Endodermal cell (in vitro differentiated cells): ENCODE measurements at regions not wholly inside any gene's neighbourhood (a gene's known extent, or its start where the extent isn't known, plus 50 kb on each side); places are given as distances from the start of the nearest gene placed in this dataset.

Experiments
- DNase-seq: peaks from one replicate; pipeline ENCODE4 v3.0.0-alpha.2; 2017
- H3K27ac ChIP-seq: 2 replicates; pipeline ENCODE4 v1.5.1; 2013; ENCODE audit warnings: mild to moderate bottlenecking, low read depth, low read length, moderate library complexity
- H3K27me3 ChIP-seq: 2 replicates; pipeline ENCODE4 v1.6.1; 2013; ENCODE audit warnings: mild to moderate bottlenecking, low read length, moderate library complexity; ENCODE audit not compliant: insufficient read depth, control insufficient read depth, poor library complexity, severe bottlenecking
- H3K36me3 ChIP-seq: 2 replicates; pipeline ENCODE4 v1.7.0; 2013; ENCODE audit warnings: mild to moderate bottlenecking, low read length, moderate library complexity; ENCODE audit not compliant: control insufficient read depth, insufficient read depth
- H3K4me1 ChIP-seq: one replicate; pipeline ENCODE4 v1.7.0; 2013; ENCODE audit warnings: low read length; ENCODE audit not compliant: control insufficient read depth, insufficient read depth
- H3K4me3 ChIP-seq: 2 replicates; pipeline ENCODE4 v1.5.1; 2013; ENCODE audit warnings: mild to moderate bottlenecking, low read length, moderate library complexity
- H3K9ac ChIP-seq: 2 replicates; pipeline ENCODE4 v1.6.1; 2013; ENCODE audit warnings: mild to moderate bottlenecking, low read length, moderate library complexity; ENCODE audit not compliant: poor library complexity, severe bottlenecking; ENCODE audit errors: extremely low read depth
- H3K9me3 ChIP-seq: 2 replicates; pipeline ENCODE4 v1.6.1; 2013; ENCODE audit warnings: mild to moderate bottlenecking, low read length, moderate library complexity; ENCODE audit not compliant: control insufficient read depth
- H3K27ac Mint-ChIP-seq: 2 replicates; pipeline ENCODE4 v1.8.0; 2020; ENCODE audit warnings: mixed read lengths
- H3K27me3 Mint-ChIP-seq: 2 replicates; pipeline ENCODE4 v1.8.0; 2021; ENCODE audit warnings: mild to moderate bottlenecking, mixed read lengths; ENCODE audit not compliant: insufficient read depth
- H3K36me3 Mint-ChIP-seq: 2 replicates; pipeline ENCODE4 v1.8.0; 2020; ENCODE audit warnings: low read depth, mixed read lengths
- H3K4me1 Mint-ChIP-seq: 2 replicates; pipeline ENCODE4 v1.8.0; 2020; ENCODE audit warnings: mixed read lengths
- H3K4me3 Mint-ChIP-seq: 2 replicates; pipeline ENCODE4 v1.8.0; 2020; ENCODE audit warnings: mild to moderate bottlenecking, moderate library complexity, mixed read lengths
- H3K9me3 Mint-ChIP-seq: 2 replicates; pipeline ENCODE4 v1.8.0; 2020; ENCODE audit warnings: mild to moderate bottlenecking, mixed read lengths
- CTCF ChIP-seq: fragments of 200-600 bp; sonication (generic); conservative IDR thresholded peaks from 2 replicates; pipeline ENCODE4 v1.5.0; 2021; ENCODE audit warnings: antibody characterized with exemption, mild to moderate bottlenecking
- WGBS, 2 experiments: methylation state at CpG; one replicate each; pipeline versions ENCODE4 v1.1.5 to v1.1.7; 2013; ENCODE audit warnings: missing lambda C conversion rate in 2 of 2, mixed read lengths in 1 of 2; ENCODE audit not compliant: insufficient coverage in 1 of 2, insufficient read length in 1 of 2; 5-methylcytosine and 5-hydroxymethylcytosine counted together

GRCh38 chr20:52532674-52533073 lies 341.1 kb upstream of the ZFP64 start:
- H3K9ac ChIP-seq: no peak overlapping the region
- Mint-ChIP-seq H3K4me1 (no peaks in the 10 kb centered on the region), H3K36me3 (no peaks in the 10 kb centered on the region), H3K9me3 (peaks cover 4% of the 10 kb centered on the region), H3K4me3 (no peak overlapping the region), H3K27me3 (no peaks in the 10 kb centered on the region), H3K27ac (no peak overlapping the region)
- no peak for DNase-seq
- no peaks in the 10 kb centered on the region for H3K36me3 ChIP-seq
- no peaks in the 10 kb centered on the region for H3K27me3 ChIP-seq
- no peak overlapping the region for H3K4me3 ChIP-seq
- no peak overlapping the region for H3K27ac ChIP-seq
- TF ChIP-seq CTCF: no peak
- H3K9me3 ChIP-seq: no peaks in the 10 kb centered on the region
- 93 to 100% methylated on average over 5 of the region's 5 CpGs for WGBS, 2 experiments
- no peaks in the 10 kb centered on the region for H3K4me1 ChIP-seq

GRCh38 chr20:52530571-52530970 lies 339.0 kb upstream of the ZFP64 start:
- Mint-ChIP-seq H3K36me3 (no peaks in the 10 kb centered on the region), H3K4me1 (no peaks in the 10 kb centered on the region), H3K4me3 (no peak overlapping the region), H3K27me3 (no peaks in the 10 kb centered on the region), H3K27ac (no peak overlapping the region), H3K9me3 (peaks cover 4% of the 10 kb centered on the region)
- H3K27me3 ChIP-seq: no peaks in the 10 kb centered on the region
- DNase-seq: no peak
- no peak for TF ChIP-seq CTCF
- no peak overlapping the region for H3K27ac ChIP-seq
- no peaks in the 10 kb centered on the region for H3K4me1 ChIP-seq
- 97% methylated on average over 1 of the region's 1 CpG; no CpG with 5 or more reads in 1 of the 2 experiments for WGBS, 2 experiments
- H3K9ac ChIP-seq: no peak overlapping the region
- H3K9me3 ChIP-seq: no peaks in the 10 kb centered on the region
- no peaks in the 10 kb centered on the region for H3K36me3 ChIP-seq
- no peak overlapping the region for H3K4me3 ChIP-seq

GRCh38 chr20:52529826-52530225 lies 338.2 kb upstream of the ZFP64 start:
- no peak overlapping the region for H3K27ac Mint-ChIP-seq
- no peaks in the 10 kb centered on the region for H3K36me3 Mint-ChIP-seq
- no peak for TF ChIP-seq CTCF

More at GRCh38 chr20:52529826-52530225, 338.2 kb upstream of the ZFP64 start:
- no peaks in the 10 kb centered on the region for H3K9me3 ChIP-seq
- peaks cover 4% of the 10 kb centered on the region for H3K9me3 Mint-ChIP-seq
- no peaks in the 10 kb centered on the region for H3K4me1 ChIP-seq
- H3K4me3 ChIP-seq: no peak overlapping the region
- no peak overlapping the region for H3K27ac ChIP-seq
- H3K36me3 ChIP-seq: no peaks in the 10 kb centered on the region
- no peak for DNase-seq
- no peaks in the 10 kb centered on the region for H3K27me3 ChIP-seq
- no peaks in the 10 kb centered on the region for H3K27me3 Mint-ChIP-seq
- 91 to 96% methylated on average over 7 of the region's 7 CpGs for WGBS, 2 experiments
- H3K4me1 Mint-ChIP-seq: no peaks in the 10 kb centered on the region
- H3K9ac ChIP-seq: no peak overlapping the region
- no peak overlapping the region for H3K4me3 Mint-ChIP-seq
